A549 (cell line): ENCODE measurements at regions not wholly inside any gene's neighbourhood (a gene's known extent, or its start where the extent isn't known, plus 50 kb on each side); places are given as distances from the start of the nearest gene placed in this dataset.

Experiments
- CBX2 ChIP-seq: fragments of 200-600 bp; sonication (generic); IDR thresholded peaks from 2 replicates; pipeline ENCODE4 v1.6.1; 2016; ENCODE audit warnings: low read depth, mild to moderate bottlenecking, borderline replicate concordance
- CEBPB ChIP-seq, 2 experiments: fragments of >200 bp in 1 of 2; sonication (Bioruptor Twin) in 1 of 2; formaldehyde crosslinking in 1 of 2; IDR thresholded peaks; 2 replicates each; pipeline ENCODE4 v1.6.1; 2012 to 2016
- CTCF ChIP-seq: fragments of >200 bp; sonication (Bioruptor Twin); formaldehyde crosslinking; IDR thresholded peaks from 3 replicates; pipeline ENCODE4 v1.5.1; 2016
- EP300 ChIP-seq, 2 experiments: fragments of >200 bp; sonication (Bioruptor Twin); formaldehyde crosslinking; IDR thresholded peaks; 2 replicates in 1 of 2; 3 replicates in 1 of 2; pipeline ENCODE4 v1.6.1; 2016 to 2017
- HOXA7 ChIP-seq: fragments of 250-450 bp; sonication (Bioruptor Pico); IDR thresholded peaks from 2 replicates; pipeline ENCODE4 v1.5.0; 2020; ENCODE audit warnings: mild to moderate bottlenecking, moderate library complexity
- MYC ChIP-seq: IDR thresholded peaks from 2 replicates; pipeline ENCODE4 v1.6.1; 2012; ENCODE audit warnings: mild to moderate bottlenecking, inconsistent platforms, low read length, improper control_type of control experiment, borderline replicate concordance
- POLR2A ChIP-seq: IDR thresholded peaks from 2 replicates; pipeline ENCODE4 v1.6.1; 2012; ENCODE audit warnings: mild to moderate bottlenecking, low read length
- RAD21 ChIP-seq, 2 experiments: fragments of >200 bp in 1 of 2; sonication (Bioruptor Twin) in 1 of 2; formaldehyde crosslinking in 1 of 2; IDR thresholded peaks in 1 of 2; conservative IDR thresholded peaks in 1 of 2; 2 replicates in 1 of 2; 3 replicates in 1 of 2; pipeline ENCODE4 v1.6.1; 2012 to 2018; ENCODE audit warnings: inconsistent platforms in 1 of 2

- TF ChIP-seq RAD21 (conservative IDR thresholded peaks at IDR 0.05 in 1 of 2, IDR thresholded peaks at IDR 0.05 in 1 of 2) (no peak), CEBPB (IDR thresholded peaks at IDR 0.05) (no peak), EP300 (IDR thresholded peaks at IDR 0.05) (no peak), POLR2A (no peak), HOXA7 (CRISPR knock-in tag) (no peak), CTCF (no peak), MYC (no peak), CBX2 (no peak)
Measured at GRCh38 chr4:59841698-59842097, 1358.4 kb upstream of the ADGRL3 start.
